Amygdala (tissue), 56 donors: ENCODE measurements at regions not wholly inside any gene's neighbourhood (a gene's known extent, or its start where the extent isn't known, plus 50 kb on each side); places are given as distances from the start of the nearest gene placed in this dataset.
"Not testable (repeated sequence)": the region's sequence is repeated elsewhere in the genome, so short reads cannot be mapped to it uniquely, and the experiment has no call there.

ENCODE experiments used
- DNase-seq, 56 donors: peaks; one replicate each; lab custom pipeline; 2025; lab: John Stamatoyannopoulos, UW

GRCh38 chr3:39651993-39652739 lies 157.2 kb upstream of the MYRIP start:
- DNase-seq = no peak

- DNase-seq = not testable (repeated sequence)
Observed at GRCh38 chr3:39655718-39656117, 153.7 kb upstream of the MYRIP start.

GRCh38 chr3:39657075-39657474 lies 152.3 kb upstream of the MYRIP start:
- DNase-seq = no peak

GRCh38 chr3:39657775-39658174 lies 151.6 kb upstream of the MYRIP start:
- no peak for DNase-seq

GRCh38 chr3:39664931-39665330 lies 144.5 kb upstream of the MYRIP start:
- no peak for DNase-seq

- no peak for DNase-seq
Observed at GRCh38 chr3:39665441-39665840, 144.0 kb upstream of the MYRIP start.

- DNase-seq = peak in 5 of 56 donors; percentile 0 to 29 (median 4)
Observed at GRCh38 chr3:39668420-39668819, 141.0 kb upstream of the MYRIP start.

- DNase-seq = no peak
Observed at GRCh38 chr3:39671116-39671515, 138.3 kb upstream of the MYRIP start.

- DNase-seq = no peak
Observed at GRCh38 chr3:39671600-39671999, 137.8 kb upstream of the MYRIP start.

GRCh38 chr3:39705351-39705900 lies 104.0 kb upstream of the MYRIP start:
- no peak for DNase-seq

GRCh38 chr3:39707314-39707909 lies 102.0 kb upstream of the MYRIP start:
- DNase-seq = no peak

- DNase-seq = no peak
Observed at GRCh38 chr3:39712413-39713048, 96.9 kb upstream of the MYRIP start.

- not testable (repeated sequence) for DNase-seq
Observed at GRCh38 chr3:39713341-39713740, 96.1 kb upstream of the MYRIP start.

- DNase-seq = no peak
Observed at GRCh38 chr3:39716849-39717248, 92.6 kb upstream of the MYRIP start.

GRCh38 chr3:39718674-39719595 lies 90.5 kb upstream of the MYRIP start:
- peak in 3 of 56 donors; percentile 3 to 8 (median 7) for DNase-seq

GRCh38 chr3:39721076-39721475 lies 88.3 kb upstream of the MYRIP start:
- no peak for DNase-seq

- peak in 1 of 56 donors; percentile 3 for DNase-seq
Observed at GRCh38 chr3:39724233-39724846, 85.1 kb upstream of the MYRIP start.

GRCh38 chr3:39725321-39725720 lies 84.1 kb upstream of the MYRIP start:
- no peak for DNase-seq

- no peak for DNase-seq
Observed at GRCh38 chr3:39727415-39727814, 82.0 kb upstream of the MYRIP start.

GRCh38 chr3:39733804-39734203 lies 75.6 kb upstream of the MYRIP start:
- no peak for DNase-seq
